Neural cell (in vitro differentiated cells): ENCODE measurements at regions not wholly inside any gene's neighbourhood (a gene's known extent, or its start where the extent isn't known, plus 50 kb on each side); places are given as distances from the start of the nearest gene placed in this dataset.

Source experiments
- H2AFZ ChIP-seq: fragments of 200-600, 300-800 bp; sonication (generic), shearing (Covaris generic); 2 replicates; pipeline ENCODE4 v1.6.0; 2014; ENCODE audit warnings: low read depth, mild to moderate bottlenecking, antibody characterized with exemption, low read length, moderate library complexity
- H3F3A ChIP-seq: fragments of 200-600 bp; shearing (Covaris generic); 2 replicates; pipeline ENCODE4 v1.6.1; 2016; ENCODE audit warnings: mild to moderate bottlenecking, moderate library complexity, mixed read lengths, antibody characterized with exemption, low read length; ENCODE audit not compliant: insufficient read depth, poor library complexity, severe bottlenecking
- H3K27ac ChIP-seq: fragments of 200-600, 300-800 bp; sonication (generic), shearing (Covaris generic); 2 replicates; pipeline ENCODE4 v1.5.1; 2014; ENCODE audit warnings: mild to moderate bottlenecking, low read length, moderate library complexity
- H3K27me3 ChIP-seq: fragments of 300-800, 200-600 bp; sonication (generic), shearing (Covaris generic); 2 replicates; pipeline ENCODE4 v1.6.0; 2014; ENCODE audit warnings: mild to moderate bottlenecking, low read depth, low read length, moderate library complexity; ENCODE audit not compliant: insufficient read depth
- H3K36me3 ChIP-seq: fragments of 300-800, 200-600 bp; sonication (generic), shearing (Covaris generic); 2 replicates; pipeline ENCODE4 v1.5.1; 2014; ENCODE audit warnings: mild to moderate bottlenecking, antibody characterized with exemption, low read length, moderate library complexity; ENCODE audit not compliant: insufficient read depth
- H3K4me2 ChIP-seq: fragments of 300-800, 200-600 bp; sonication (generic), shearing (Covaris generic); 2 replicates; pipeline ENCODE4 v1.6.0; 2014; ENCODE audit warnings: mild to moderate bottlenecking, low read length
- H3K4me3 ChIP-seq: fragments of 300-800, 200-600 bp; sonication (generic), shearing (Covaris generic); 2 replicates; pipeline ENCODE4 v1.5.1; 2014; ENCODE audit warnings: mild to moderate bottlenecking, low read length, moderate library complexity
- H3K79me2 ChIP-seq: fragments of 200-600 bp; shearing (Covaris generic); replicated peaks from 2 replicates; pipeline ENCODE4 v1.6.0; 2014; ENCODE audit warnings: mild to moderate bottlenecking, low read length, moderate library complexity; ENCODE audit not compliant: insufficient read depth
- H3K9ac ChIP-seq: fragments of 300-800, 200-600 bp; sonication (generic), shearing (Covaris generic); 2 replicates; pipeline ENCODE4 v1.6.1; 2016; ENCODE audit warnings: mild to moderate bottlenecking, low read length, mixed read lengths
- H3K9me2 ChIP-seq: fragments of 200-600 bp; shearing (Covaris generic); 2 replicates; pipeline ENCODE4 v1.6.1; 2016; ENCODE audit warnings: mild to moderate bottlenecking, low read length, mixed read lengths; ENCODE audit not compliant: insufficient read depth
- H3K9me3 ChIP-seq: fragments of 200-600, 300-800 bp; sonication (generic), shearing (Covaris generic); 2 replicates; pipeline ENCODE4 v1.6.1; 2016; ENCODE audit warnings: mild to moderate bottlenecking, mixed run types, low read length, moderate library complexity, mixed read lengths
- H4K20me1 ChIP-seq: fragments of 200-600 bp; shearing (Covaris generic); 2 replicates; pipeline ENCODE4 v1.6.1; 2016; ENCODE audit warnings: mild to moderate bottlenecking, mixed run types; ENCODE audit not compliant: insufficient read depth
- CTCF ChIP-seq: fragments of 450-650 bp; IDR thresholded peaks from 2 replicates; pipeline ENCODE4 v1.5.1; 2014; ENCODE audit warnings: antibody characterized with exemption, mild to moderate bottlenecking, moderate library complexity; ENCODE audit not compliant: poor library complexity, severe bottlenecking
- EP300 ChIP-seq: fragments of 450-650 bp; conservative IDR thresholded peaks from 2 replicates; pipeline ENCODE4 v1.6.1; 2014; ENCODE audit warnings: antibody characterized with exemption, mild to moderate bottlenecking, moderate library complexity; ENCODE audit not compliant: poor library complexity, severe bottlenecking
- EZH2 ChIP-seq: fragments of 200-600, 300-800 bp; shearing (Covaris generic), sonication (generic); IDR thresholded peaks from 2 replicates; pipeline ENCODE4 v1.6.1; 2014; ENCODE audit warnings: antibody characterized with exemption, low read length, borderline replicate concordance, mild to moderate bottlenecking; ENCODE audit not compliant: insufficient read depth, poor library complexity, severe bottlenecking
- MXI1 ChIP-seq: fragments of 450-650 bp; conservative IDR thresholded peaks from 2 replicates; pipeline ENCODE4 v1.6.1; 2014; ENCODE audit warnings: antibody characterized with exemption, mild to moderate bottlenecking; ENCODE audit not compliant: poor library complexity, severe bottlenecking
- POLR2AphosphoS5 ChIP-seq: IDR thresholded peaks from 2 replicates; pipeline ENCODE4 v1.6.1; 2012
- RAD21 ChIP-seq: fragments of 450-650 bp; conservative IDR thresholded peaks from 2 replicates; pipeline ENCODE4 v1.6.1; 2014; ENCODE audit warnings: antibody characterized with exemption, mild to moderate bottlenecking, moderate library complexity
- SMC3 ChIP-seq: fragments of 450-650 bp; conservative IDR thresholded peaks from 2 replicates; pipeline ENCODE4 v1.6.1; 2014; ENCODE audit warnings: antibody characterized with exemption, mild to moderate bottlenecking, moderate library complexity; ENCODE audit not compliant: poor library complexity
- TAF1 ChIP-seq: IDR thresholded peaks from 2 replicates; pipeline ENCODE4 v1.6.1; 2012; ENCODE audit warnings: low read depth
- TF ChIP-seq, protein P1 (sequence below): IDR thresholded peaks from 2 replicates; pipeline ENCODE4 v1.6.1; 2012; ENCODE audit warnings: borderline replicate concordance

DNA sequence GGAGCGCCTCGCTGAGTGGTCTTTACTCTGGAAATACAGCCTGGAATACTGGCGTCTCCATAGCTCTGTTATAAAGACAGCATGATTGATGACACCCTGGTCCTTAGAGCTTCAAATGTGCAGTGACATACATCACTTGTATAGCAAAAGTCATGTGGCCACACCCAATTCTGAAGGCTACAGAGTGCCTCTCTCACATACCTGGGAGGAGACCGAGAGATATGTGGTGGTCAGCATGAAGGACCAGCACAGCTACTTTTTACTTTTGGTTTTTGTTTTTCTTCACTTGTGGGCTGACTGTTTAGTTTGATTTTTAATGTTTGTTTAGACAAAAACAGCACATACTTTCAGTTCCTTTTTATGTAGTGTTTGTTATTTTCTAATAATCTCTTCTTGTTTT lies 938.5 kb upstream of the SOX11 start:
- Histone ChIP-seq H3K27ac (no peak overlapping the region), H3K79me2 (no peaks in the 10 kb centered on the region), H3K4me3 (no peak overlapping the region), H3K27me3 (no peaks in the 10 kb centered on the region), H3K9me2 (no peaks in the 10 kb centered on the region), H4K20me1 (no peaks in the 10 kb centered on the region), H3K4me2 (no peak overlapping the region), H3K36me3 (no peaks in the 10 kb centered on the region), H3F3A (no peaks in the 10 kb centered on the region), H2AFZ (no peak overlapping the region), H3K9me3 (no peaks in the 10 kb centered on the region), H3K9ac (no peak overlapping the region)
- TF ChIP-seq RAD21 (no peak), TAF1 (no peak)

DNA sequence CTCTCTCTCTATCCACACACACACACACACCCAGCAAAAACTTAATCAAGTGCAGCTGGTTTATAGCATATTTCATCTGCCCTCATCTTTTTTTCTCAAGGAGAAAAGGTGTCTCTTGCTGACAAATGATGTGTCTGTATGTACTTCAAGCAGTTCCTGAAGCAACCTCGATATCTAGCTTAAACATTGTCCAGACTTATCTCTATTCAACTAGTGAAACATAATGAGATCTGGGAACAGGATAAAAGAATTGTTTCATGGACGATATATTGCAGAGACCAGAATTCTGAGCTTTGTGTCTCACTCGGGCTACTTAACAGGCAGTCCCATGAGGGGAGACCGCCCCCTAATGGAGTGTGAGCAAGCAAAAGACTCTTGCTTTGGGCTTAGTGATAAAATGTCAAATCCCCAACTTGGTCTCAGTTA lies 929.2 kb upstream of the SOX11 start:
- peak; percentile 68 for TF ChIP-seq SMC3
- TF ChIP-seq POLR2AphosphoS5, result no peak
- TF ChIP-seq RAD21, result peak; percentile 77
- TF ChIP-seq CTCF, result peak; percentile 68
- Histone ChIP-seq H3K9ac (no peak overlapping the region), H3F3A (no peaks in the 10 kb centered on the region), H3K4me3 (no peak overlapping the region), H3K4me2 (no peak overlapping the region), H3K9me2 (no peaks in the 10 kb centered on the region), H3K27me3 (no peaks in the 10 kb centered on the region), H3K27ac (no peak overlapping the region), H3K79me2 (no peaks in the 10 kb centered on the region), H3K36me3 (no peaks in the 10 kb centered on the region), H4K20me1 (no peaks in the 10 kb centered on the region), H3K9me3 (no peaks in the 10 kb centered on the region), H2AFZ (no peak overlapping the region)

DNA sequence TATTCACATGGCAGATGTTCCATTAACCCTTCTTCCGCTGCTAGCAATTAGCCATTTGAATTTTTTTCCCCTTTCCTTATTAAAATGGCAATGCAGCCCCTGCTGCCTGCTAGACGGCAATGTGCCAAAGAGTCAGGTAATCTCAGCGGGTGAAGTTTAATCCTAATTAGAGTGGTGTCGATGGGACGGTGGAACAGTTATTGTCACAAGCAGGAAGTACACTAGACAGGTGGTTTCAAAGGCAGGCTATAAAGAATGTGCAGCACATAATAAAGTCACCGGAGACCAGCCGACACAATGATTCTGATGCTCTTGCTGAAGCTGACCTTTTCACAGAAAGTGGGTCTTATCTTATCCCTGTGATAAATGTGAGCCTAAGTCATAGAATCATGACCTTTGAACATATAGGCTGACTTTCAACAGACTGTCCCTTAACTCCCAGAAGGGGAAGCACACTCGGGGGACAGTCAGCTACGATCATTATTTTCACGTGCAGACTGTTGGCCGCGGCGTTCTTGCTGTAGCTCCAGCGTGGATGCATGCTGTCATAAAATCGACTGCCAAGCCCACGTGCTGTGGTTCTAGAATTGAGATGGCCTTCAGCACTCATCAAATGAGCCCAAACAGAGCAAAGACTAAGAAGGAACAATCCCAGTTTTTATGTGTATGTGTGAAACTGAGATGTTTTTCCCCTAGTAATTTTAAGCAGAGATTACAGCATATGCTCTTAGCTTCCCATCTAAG lies 926.2 kb upstream of the SOX11 start:
- Histone ChIP-seq H2AFZ (no peak overlapping the region), H3K9ac (no peak overlapping the region), H3K9me2 (no peaks in the 10 kb centered on the region), H3K4me3 (no peak overlapping the region), H3K9me3 (no peaks in the 10 kb centered on the region), H4K20me1 (no peaks in the 10 kb centered on the region), H3F3A (no peaks in the 10 kb centered on the region), H3K79me2 (no peaks in the 10 kb centered on the region), H3K27me3 (no peaks in the 10 kb centered on the region), H3K4me2 (no peak overlapping the region), H3K27ac (no peak overlapping the region), H3K36me3 (no peaks in the 10 kb centered on the region)
- TF ChIP-seq SMC3 (no peak), POLR2AphosphoS5 (no peak), TAF1 (no peak), EZH2 (no peak), EP300 (no peak), RAD21 (no peak), CTCF (no peak), MXI1 (no peak)
- TF ChIP-seq, protein P1, sequence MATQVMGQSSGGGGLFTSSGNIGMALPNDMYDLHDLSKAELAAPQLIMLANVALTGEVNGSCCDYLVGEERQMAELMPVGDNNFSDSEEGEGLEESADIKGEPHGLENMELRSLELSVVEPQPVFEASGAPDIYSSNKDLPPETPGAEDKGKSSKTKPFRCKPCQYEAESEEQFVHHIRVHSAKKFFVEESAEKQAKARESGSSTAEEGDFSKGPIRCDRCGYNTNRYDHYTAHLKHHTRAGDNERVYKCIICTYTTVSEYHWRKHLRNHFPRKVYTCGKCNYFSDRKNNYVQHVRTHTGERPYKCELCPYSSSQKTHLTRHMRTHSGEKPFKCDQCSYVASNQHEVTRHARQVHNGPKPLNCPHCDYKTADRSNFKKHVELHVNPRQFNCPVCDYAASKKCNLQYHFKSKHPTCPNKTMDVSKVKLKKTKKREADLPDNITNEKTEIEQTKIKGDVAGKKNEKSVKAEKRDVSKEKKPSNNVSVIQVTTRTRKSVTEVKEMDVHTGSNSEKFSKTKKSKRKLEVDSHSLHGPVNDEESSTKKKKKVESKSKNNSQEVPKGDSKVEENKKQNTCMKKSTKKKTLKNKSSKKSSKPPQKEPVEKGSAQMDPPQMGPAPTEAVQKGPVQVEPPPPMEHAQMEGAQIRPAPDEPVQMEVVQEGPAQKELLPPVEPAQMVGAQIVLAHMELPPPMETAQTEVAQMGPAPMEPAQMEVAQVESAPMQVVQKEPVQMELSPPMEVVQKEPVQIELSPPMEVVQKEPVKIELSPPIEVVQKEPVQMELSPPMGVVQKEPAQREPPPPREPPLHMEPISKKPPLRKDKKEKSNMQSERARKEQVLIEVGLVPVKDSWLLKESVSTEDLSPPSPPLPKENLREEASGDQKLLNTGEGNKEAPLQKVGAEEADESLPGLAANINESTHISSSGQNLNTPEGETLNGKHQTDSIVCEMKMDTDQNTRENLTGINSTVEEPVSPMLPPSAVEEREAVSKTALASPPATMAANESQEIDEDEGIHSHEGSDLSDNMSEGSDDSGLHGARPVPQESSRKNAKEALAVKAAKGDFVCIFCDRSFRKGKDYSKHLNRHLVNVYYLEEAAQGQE, result no peak
